Adrenal gland (tissue), 5 donors: ENCODE measurements at regions not wholly inside any gene's neighbourhood (a gene's known extent, or its start where the extent isn't known, plus 50 kb on each side); places are given as distances from the start of the nearest gene placed in this dataset.

Experiments
- CTCF ChIP-seq, 6 experiments: fragments of 450-650 bp in 4 of 6; fragments of 200-600 bp in 2 of 6; sonication (generic) in 1 of 6; IDR thresholded peaks; 1 replicate in 5 of 6; 2 replicates in 1 of 6; pipeline versions ENCODE4 v1.5.1 to v1.8.0; 2016 to 2021; ENCODE audit warnings: antibody characterized with exemption in 6 of 6, mild to moderate bottlenecking in 2 of 6, moderate library complexity in 1 of 6
- POLR2A ChIP-seq, 2 donors: fragments of 450-650 bp; IDR thresholded peaks; one replicate each; pipeline ENCODE4 v1.6.1; 2017; ENCODE audit warnings: antibody characterized with exemption in 2 of 2, mild to moderate bottlenecking in 2 of 2, moderate library complexity in 1 of 2
- donor health status: DM: no; HTN: no; CAD: no.

GRCh38 chr4:169900241-169900845 is 125.9 kb downstream of the MFAP3L start:
- TF ChIP-seq POLR2A (IDR thresholded peaks at IDR 0.05) (no peak), CTCF (IDR thresholded peaks at IDR 0.05) (no peak)
